ENCODE measurements at regions not wholly inside any gene's neighbourhood (a gene's known extent, or its start where the extent isn't known, plus 50 kb on each side); places are given as distances from the start of the nearest gene placed in this dataset.

DNA sequence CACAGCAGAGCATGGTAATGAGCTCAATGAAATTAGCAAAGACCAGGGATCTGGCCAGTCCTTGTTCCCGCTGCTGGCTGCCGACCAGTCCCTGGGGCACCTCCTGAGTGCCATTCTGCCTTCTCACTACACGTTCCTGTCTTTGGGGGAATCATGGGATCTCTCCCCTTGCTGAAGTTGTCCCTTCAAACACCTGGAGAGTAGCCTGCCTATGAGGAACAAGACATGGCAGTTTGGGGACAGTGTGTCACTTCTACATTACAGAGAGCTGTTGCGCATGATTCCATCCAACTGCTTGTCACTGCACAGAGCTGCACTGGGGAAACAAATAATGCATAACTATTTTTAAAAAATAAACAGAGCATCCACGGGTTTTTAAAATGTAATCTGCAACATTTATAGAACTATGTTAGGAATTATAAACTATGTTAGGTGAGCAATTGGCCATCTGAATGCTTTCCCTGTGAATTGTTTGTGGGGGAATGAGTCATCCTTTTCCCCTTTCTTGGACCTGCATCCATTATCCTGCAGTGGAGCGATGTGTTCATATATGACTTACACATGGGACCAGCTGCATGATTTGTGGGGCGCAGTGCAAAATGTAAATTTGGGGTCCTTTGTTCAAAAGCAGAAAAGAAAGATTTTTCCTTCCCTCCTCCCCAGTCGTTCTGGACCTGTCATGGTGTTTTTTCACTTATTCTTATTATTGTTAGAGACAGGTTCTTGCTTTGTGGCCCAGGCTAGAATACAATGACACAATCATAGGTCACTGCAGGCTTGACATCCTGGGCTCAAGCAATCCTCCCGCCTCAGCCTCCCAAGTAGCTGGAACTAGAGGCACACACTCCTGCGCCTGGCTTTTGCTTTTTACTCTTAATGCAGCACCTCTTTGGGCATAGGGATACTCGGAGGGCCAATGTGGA is 115.0 kb upstream of the TBL1X start:
- H3K27ac ChIP-seq, result no peak overlapping the region
- H2AFZ ChIP-seq, result no peak overlapping the region
- H3K4me2 ChIP-seq (ENCODE audit: low read length), result no peak overlapping the region
- no peaks in the 10 kb centered on the region for H3K36me3 ChIP-seq (ENCODE audit: control insufficient read depth, insufficient read depth, low read length)
- TF ChIP-seq, protein P1, sequence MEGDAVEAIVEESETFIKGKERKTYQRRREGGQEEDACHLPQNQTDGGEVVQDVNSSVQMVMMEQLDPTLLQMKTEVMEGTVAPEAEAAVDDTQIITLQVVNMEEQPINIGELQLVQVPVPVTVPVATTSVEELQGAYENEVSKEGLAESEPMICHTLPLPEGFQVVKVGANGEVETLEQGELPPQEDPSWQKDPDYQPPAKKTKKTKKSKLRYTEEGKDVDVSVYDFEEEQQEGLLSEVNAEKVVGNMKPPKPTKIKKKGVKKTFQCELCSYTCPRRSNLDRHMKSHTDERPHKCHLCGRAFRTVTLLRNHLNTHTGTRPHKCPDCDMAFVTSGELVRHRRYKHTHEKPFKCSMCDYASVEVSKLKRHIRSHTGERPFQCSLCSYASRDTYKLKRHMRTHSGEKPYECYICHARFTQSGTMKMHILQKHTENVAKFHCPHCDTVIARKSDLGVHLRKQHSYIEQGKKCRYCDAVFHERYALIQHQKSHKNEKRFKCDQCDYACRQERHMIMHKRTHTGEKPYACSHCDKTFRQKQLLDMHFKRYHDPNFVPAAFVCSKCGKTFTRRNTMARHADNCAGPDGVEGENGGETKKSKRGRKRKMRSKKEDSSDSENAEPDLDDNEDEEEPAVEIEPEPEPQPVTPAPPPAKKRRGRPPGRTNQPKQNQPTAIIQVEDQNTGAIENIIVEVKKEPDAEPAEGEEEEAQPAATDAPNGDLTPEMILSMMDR (IDR thresholded peaks at IDR 0.05), result no peak
- H3K79me2 ChIP-seq, result no peaks in the 10 kb centered on the region
- no peaks in the 10 kb centered on the region for H3K9me3 ChIP-seq (ENCODE audit: control insufficient read depth, low read length)
- no peaks in the 10 kb centered on the region for H3K27me3 ChIP-seq (ENCODE audit: control insufficient read depth, insufficient read depth, low read length)
- H3K4me3 ChIP-seq (ENCODE audit: low read depth, low read length), result no peak overlapping the region
- no peak overlapping the region for H3K9ac ChIP-seq
- peaks cover 6% of the 10 kb centered on the region for H3K4me1 ChIP-seq

DNA sequence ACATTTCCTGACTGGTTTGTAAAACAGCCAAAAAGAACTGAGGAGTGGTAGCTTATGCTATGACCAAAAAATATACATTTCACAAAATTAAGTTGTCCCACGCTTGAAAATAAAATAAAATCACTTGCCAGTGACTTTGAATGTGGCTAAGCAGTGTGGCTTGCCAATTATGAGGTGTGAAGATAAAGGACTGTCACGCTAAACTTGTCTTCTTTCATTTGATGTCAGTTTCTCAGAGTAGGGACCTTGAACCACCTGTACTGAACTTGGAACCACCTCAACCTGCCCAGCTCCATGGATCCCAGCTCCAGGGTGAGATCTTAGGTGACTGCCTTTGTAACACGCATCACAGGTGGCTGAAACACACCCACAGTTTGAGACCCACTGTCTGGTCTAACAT is 113.7 kb upstream of the TBL1X start:
- no peaks in the 10 kb centered on the region for H3K27me3 ChIP-seq (ENCODE audit: control insufficient read depth, insufficient read depth, low read length)
- no peaks in the 10 kb centered on the region for H3K36me3 ChIP-seq (ENCODE audit: control insufficient read depth, insufficient read depth, low read length)
- H3K9ac ChIP-seq, result no peak overlapping the region
- H3K4me1 ChIP-seq, result peaks cover 6% of the 10 kb centered on the region
- H3K79me2 ChIP-seq, result no peaks in the 10 kb centered on the region
- no peak overlapping the region for H3K27ac ChIP-seq
- TF ChIP-seq, protein P1 (IDR thresholded peaks at IDR 0.05), result no peak
- H2AFZ ChIP-seq, result no peak overlapping the region
- no peak overlapping the region for H3K4me3 ChIP-seq (ENCODE audit: low read depth, low read length)
- no peak overlapping the region for H3K4me2 ChIP-seq (ENCODE audit: low read length)
- no peaks in the 10 kb centered on the region for H3K9me3 ChIP-seq (ENCODE audit: control insufficient read depth, low read length)

DNA sequence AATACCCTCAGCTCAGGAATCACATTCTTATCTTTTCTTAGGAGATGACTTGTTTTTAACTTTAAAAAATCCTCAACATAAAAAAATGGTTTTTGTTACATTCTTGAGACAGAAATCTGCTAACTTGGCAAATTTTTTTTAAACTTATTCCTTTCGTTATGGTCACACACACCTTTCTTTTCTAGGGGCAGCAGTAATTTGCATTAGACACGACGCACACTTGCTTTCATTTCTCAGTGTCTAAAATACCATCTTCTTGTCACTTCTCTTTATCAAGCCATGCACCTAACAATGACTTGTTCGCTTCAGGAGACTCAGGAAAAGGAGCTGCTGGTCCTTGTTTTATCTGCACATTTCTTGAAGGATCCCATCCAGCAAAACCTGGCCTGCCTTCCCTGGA is 112.6 kb upstream of the TBL1X start:
- peaks cover 6% of the 10 kb centered on the region for H3K4me1 ChIP-seq
- no peaks in the 10 kb centered on the region for H3K27me3 ChIP-seq (ENCODE audit: control insufficient read depth, insufficient read depth, low read length)
- no peaks in the 10 kb centered on the region for H3K36me3 ChIP-seq (ENCODE audit: control insufficient read depth, insufficient read depth, low read length)
- H2AFZ ChIP-seq, result peak overlapping the region; percentile 46
- no peaks in the 10 kb centered on the region for H3K79me2 ChIP-seq
- no peak overlapping the region for H3K9ac ChIP-seq
- TF ChIP-seq, protein P1 (IDR thresholded peaks at IDR 0.05), result no peak
- no peaks in the 10 kb centered on the region for H3K9me3 ChIP-seq (ENCODE audit: control insufficient read depth, low read length)
- H3K27ac ChIP-seq, result peak overlapping the region; percentile 66
- no peak overlapping the region for H3K4me3 ChIP-seq (ENCODE audit: low read depth, low read length)
- peak overlapping the region; percentile 21 for H3K4me2 ChIP-seq (ENCODE audit: low read length)

DNA sequence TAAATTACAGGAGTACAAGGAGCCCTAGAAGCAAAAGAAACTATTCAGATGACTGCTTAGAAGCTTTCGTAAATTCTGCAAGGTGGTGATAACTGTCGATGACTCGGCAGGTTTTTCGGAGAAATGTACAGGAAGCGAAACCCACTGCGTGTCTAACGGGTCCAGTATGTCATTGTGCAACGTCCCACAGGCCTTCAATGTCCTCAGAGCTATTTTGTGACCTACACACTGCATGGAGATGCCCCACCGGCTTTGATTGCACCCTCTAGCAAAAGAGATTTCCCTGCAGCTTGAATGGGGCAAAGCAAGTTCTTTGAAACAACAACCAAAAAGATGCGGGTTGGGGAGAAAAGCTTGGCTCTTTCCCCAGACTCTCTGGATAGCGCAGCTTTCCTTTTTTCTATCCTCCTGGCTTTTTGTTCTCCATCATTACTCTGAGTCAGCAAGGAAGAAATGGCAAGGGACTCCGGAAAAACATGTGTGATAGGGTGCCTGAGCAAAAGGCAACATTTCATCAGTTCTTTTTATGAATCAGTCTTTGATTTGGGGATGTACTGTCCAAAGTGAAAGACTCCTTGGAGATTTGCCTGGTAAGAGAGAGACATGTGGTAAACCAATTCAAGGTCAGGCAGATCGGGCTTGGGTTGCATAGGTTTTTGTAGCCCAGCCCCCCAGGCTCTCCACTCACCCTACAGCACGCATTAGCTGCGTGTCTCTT is 112.0 kb upstream of the TBL1X start:
- Histone ChIP-seq H3K27ac (peak overlapping the region; percentile 66), H3K4me3 (ENCODE audit: low read depth, low read length) (no peak overlapping the region), H3K9ac (no peak overlapping the region), H3K9me3 (ENCODE audit: control insufficient read depth, low read length) (no peaks in the 10 kb centered on the region), H3K4me1 (peaks cover 6% of the 10 kb centered on the region), H3K36me3 (ENCODE audit: control insufficient read depth, insufficient read depth, low read length) (no peaks in the 10 kb centered on the region), H3K79me2 (no peaks in the 10 kb centered on the region), H2AFZ (peak overlapping the region; percentile 46), H3K4me2 (ENCODE audit: low read length) (peak overlapping the region; percentile 21), H3K27me3 (ENCODE audit: control insufficient read depth, insufficient read depth, low read length) (no peaks in the 10 kb centered on the region)
- TF ChIP-seq, protein P1 (IDR thresholded peaks at IDR 0.05), result no peak

Measured in parathyroid adenoma (tissue), 2 donors.